ENCODE measurements at regions not wholly inside any gene's neighbourhood (a gene's known extent, or its start where the extent isn't known, plus 50 kb on each side); places are given as distances from the start of the nearest gene placed in this dataset.

DNA sequence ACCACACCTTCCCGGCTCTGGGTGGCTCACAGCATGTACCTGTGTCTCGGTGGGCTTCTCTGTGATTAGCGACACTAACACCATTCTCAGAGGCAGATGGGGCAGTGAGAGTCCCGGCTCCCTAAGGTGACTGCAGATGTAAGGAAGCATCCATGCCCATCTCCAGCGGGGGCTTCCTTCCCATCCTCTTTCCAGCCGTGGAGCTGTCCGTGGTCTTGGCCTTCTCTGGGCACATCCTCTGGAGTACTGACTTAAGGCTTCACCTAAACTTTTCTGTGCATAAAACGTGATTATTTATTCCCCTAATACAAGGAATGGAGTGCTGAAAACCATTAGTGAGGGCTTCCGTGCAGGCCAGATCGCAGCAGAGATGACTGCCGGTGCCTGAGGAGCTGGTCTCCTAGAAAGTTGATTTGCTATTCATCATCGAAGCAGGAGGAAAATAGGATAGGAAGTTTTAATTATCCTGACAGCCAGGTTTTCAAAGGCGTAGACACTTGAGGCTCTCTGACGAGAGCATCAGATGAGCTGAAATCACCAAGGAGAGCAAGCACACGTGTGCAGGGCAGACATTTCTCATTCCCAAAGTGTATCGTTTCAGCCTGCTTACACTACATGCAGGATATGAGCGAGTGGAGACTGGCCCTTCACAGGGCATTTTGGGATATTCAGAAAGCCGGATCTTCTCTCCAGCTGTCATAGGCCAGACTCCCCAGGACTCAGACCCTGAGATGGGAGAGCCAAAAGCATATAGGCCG is 186.1 kb upstream of the SALL3 start:
- TF ChIP-seq, protein P1, sequence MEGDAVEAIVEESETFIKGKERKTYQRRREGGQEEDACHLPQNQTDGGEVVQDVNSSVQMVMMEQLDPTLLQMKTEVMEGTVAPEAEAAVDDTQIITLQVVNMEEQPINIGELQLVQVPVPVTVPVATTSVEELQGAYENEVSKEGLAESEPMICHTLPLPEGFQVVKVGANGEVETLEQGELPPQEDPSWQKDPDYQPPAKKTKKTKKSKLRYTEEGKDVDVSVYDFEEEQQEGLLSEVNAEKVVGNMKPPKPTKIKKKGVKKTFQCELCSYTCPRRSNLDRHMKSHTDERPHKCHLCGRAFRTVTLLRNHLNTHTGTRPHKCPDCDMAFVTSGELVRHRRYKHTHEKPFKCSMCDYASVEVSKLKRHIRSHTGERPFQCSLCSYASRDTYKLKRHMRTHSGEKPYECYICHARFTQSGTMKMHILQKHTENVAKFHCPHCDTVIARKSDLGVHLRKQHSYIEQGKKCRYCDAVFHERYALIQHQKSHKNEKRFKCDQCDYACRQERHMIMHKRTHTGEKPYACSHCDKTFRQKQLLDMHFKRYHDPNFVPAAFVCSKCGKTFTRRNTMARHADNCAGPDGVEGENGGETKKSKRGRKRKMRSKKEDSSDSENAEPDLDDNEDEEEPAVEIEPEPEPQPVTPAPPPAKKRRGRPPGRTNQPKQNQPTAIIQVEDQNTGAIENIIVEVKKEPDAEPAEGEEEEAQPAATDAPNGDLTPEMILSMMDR (IDR thresholded peaks at IDR 0.05), result no peak
- no peak for TF ChIP-seq POLR2A (IDR thresholded peaks at IDR 0.05)
